SK-N-SH (cell line): ENCODE measurements at regions not wholly inside any gene's neighbourhood (a gene's known extent, or its start where the extent isn't known, plus 50 kb on each side); places are given as distances from the start of the nearest gene placed in this dataset.

Experiments used
- CTCF ChIA-PET: fragments of 300-600, 350-600 bp; formaldehyde crosslinking; extraction: SDS; loops from one replicate; lab custom pipeline; 2021; lab: Yijun Ruan, JAX
- POLR2A ChIA-PET: fragments of 350-600 bp; sonication (Branson Sonifier 250); formaldehyde crosslinking; extraction: SDS; loops from one replicate; lab custom pipeline; 2020; ENCODE audit warnings: antibody characterized with exemption, inconsistent platforms; lab: Yijun Ruan, JAX
- DNase-seq: peaks from one replicate; pipeline ENCODE4 v3.0.0; 2012
- H2AFZ ChIP-seq: fragments of 200-600 bp; sonication (generic); 2 replicates; pipeline ENCODE4 v1.8.1; 2016; ENCODE audit warnings: antibody characterized with exemption, mild to moderate bottlenecking, low read depth
- H3F3A ChIP-seq: fragments of 200-600 bp; sonication (generic); replicated peaks from 2 replicates; pipeline ENCODE3; 2016; ENCODE audit warnings: antibody characterized with exemption, mild to moderate bottlenecking; ENCODE audit not compliant: insufficient read depth
- H3K27ac ChIP-seq, 2 experiments: fragments of 200-500 bp in 1 of 2; fragments of 200-600 bp in 1 of 2; sonication (Bioruptor generic) in 1 of 2; sonication (generic), shearing (Covaris generic) in 1 of 2; 2 replicates each; pipeline versions ENCODE4 v1.5.1 to v1.6.1; 2014 to 2016; ENCODE audit warnings: low read depth in 2 of 2, inconsistent platforms in 1 of 2, low read length in 1 of 2, mild to moderate bottlenecking in 1 of 2, mixed read lengths in 1 of 2
- H3K27me3 ChIP-seq: fragments of 200-600 bp; sonication (generic), shearing (Covaris generic); 2 replicates; pipeline ENCODE4 v1.6.1; 2016; ENCODE audit warnings: mixed run types; ENCODE audit not compliant: insufficient read depth
- H3K36me3 ChIP-seq, 2 experiments: fragments of 200-500 bp in 1 of 2; fragments of 200-600 bp in 1 of 2; sonication (Bioruptor generic) in 1 of 2; sonication (generic) in 1 of 2; replicated peaks in 1 of 2; 2 replicates each; pipeline versions ENCODE3 to v1.5.1; 2014 to 2016; ENCODE audit warnings: low read length in 1 of 2, mild to moderate bottlenecking in 1 of 2; ENCODE audit not compliant: insufficient read depth in 2 of 2, control insufficient read depth in 1 of 2
- H3K4me1 ChIP-seq, 2 experiments: fragments of 200-500 bp in 1 of 2; fragments of 200-600 bp in 1 of 2; sonication (Bioruptor generic) in 1 of 2; sonication (generic), shearing (Covaris generic) in 1 of 2; 2 replicates each; pipeline versions ENCODE4 v1.5.1 to v1.6.1; 2014 to 2016; ENCODE audit warnings: low read depth in 1 of 2, low read length in 1 of 2, mixed run types in 1 of 2; ENCODE audit not compliant: insufficient read depth in 2 of 2, control insufficient read depth in 1 of 2
- H3K4me2 ChIP-seq: fragments of 200-600 bp; sonication (generic), shearing (Covaris generic); 2 replicates; pipeline ENCODE4 v1.6.1; 2017; ENCODE audit warnings: mixed run types
- H3K4me3 ChIP-seq, 2 experiments: fragments of 200-500 bp in 1 of 2; fragments of 200-600 bp in 1 of 2; sonication (Bioruptor generic) in 1 of 2; sonication (generic), shearing (Covaris generic) in 1 of 2; 2 replicates each; pipeline versions ENCODE4 v1.5.1 to v1.8.1; 2014 to 2016; ENCODE audit warnings: low read depth in 2 of 2, inconsistent platforms in 1 of 2, low read length in 1 of 2, mild to moderate bottlenecking in 1 of 2, mixed read lengths in 1 of 2, moderate library complexity in 1 of 2
- H3K79me2 ChIP-seq: fragments of 200-600 bp; sonication (generic); 2 replicates; pipeline ENCODE4 v1.8.1; 2017; ENCODE audit warnings: mild to moderate bottlenecking; ENCODE audit not compliant: insufficient read depth
- H3K9ac ChIP-seq: fragments of 200-600 bp; sonication (generic); 2 replicates; pipeline ENCODE4 v1.6.1; 2017; ENCODE audit warnings: mixed run types
- H3K9me2 ChIP-seq: fragments of 200-600 bp; sonication (generic); 2 replicates; pipeline ENCODE4 v1.6.1; 2017; ENCODE audit warnings: mixed run types
- H3K9me3 ChIP-seq: fragments of 200-600 bp; sonication (generic); 2 replicates; pipeline ENCODE4 v1.6.1; 2017; ENCODE audit warnings: mixed run types, mild to moderate bottlenecking, moderate library complexity
- H4K20me1 ChIP-seq: fragments of 200-600 bp; sonication (generic); 2 replicates; pipeline ENCODE4 v1.6.1; 2017; ENCODE audit warnings: mild to moderate bottlenecking, mixed run types; ENCODE audit not compliant: insufficient read depth
- EP300 ChIP-seq, 2 experiments: IDR thresholded peaks; 2 replicates each; pipeline versions ENCODE4 v1.4.0 to v1.6.1; 2012; ENCODE audit warnings: borderline replicate concordance in 1 of 2, low read depth in 1 of 2, low read length in 1 of 2
- FOSL2 ChIP-seq: IDR thresholded peaks from 2 replicates; pipeline ENCODE4 v1.4.0; 2012; ENCODE audit warnings: low read depth, mild to moderate bottlenecking, moderate library complexity, borderline replicate concordance
- GATA2 ChIP-seq: sonication (generic); formaldehyde crosslinking; IDR thresholded peaks from 2 replicates; pipeline ENCODE4 v1.5.0; 2020; ENCODE audit warnings: mild to moderate bottlenecking, missing genetic modification reagents
- JUND ChIP-seq: IDR thresholded peaks from 2 replicates; pipeline ENCODE4 v1.4.0; 2012
- MEF2A ChIP-seq: IDR thresholded peaks from 2 replicates; pipeline ENCODE4 v1.4.0; 2012; ENCODE audit warnings: low read depth, borderline replicate concordance
- NFIC ChIP-seq: IDR thresholded peaks from 2 replicates; pipeline ENCODE4 v1.4.0; 2012; ENCODE audit warnings: borderline replicate concordance
- NRF1 ChIP-seq: IDR thresholded peaks from 2 replicates; pipeline ENCODE4 v1.6.1; 2012; ENCODE audit warnings: low read depth, mild to moderate bottlenecking, low read length
- POLR2AphosphoS5 ChIP-seq: IDR thresholded peaks from 2 replicates; pipeline ENCODE4 v1.6.1; 2012; ENCODE audit warnings: low read depth, low read length
- REST ChIP-seq: IDR thresholded peaks from 2 replicates; pipeline ENCODE4 v1.6.1; 2012; ENCODE audit warnings: mild to moderate bottlenecking, low read depth, low read length, moderate library complexity
- SIN3A ChIP-seq: IDR thresholded peaks from 2 replicates; pipeline ENCODE4 v1.6.1; 2012; ENCODE audit warnings: low read depth, mild to moderate bottlenecking, low read length, moderate library complexity, borderline replicate concordance
- TAF1 ChIP-seq: IDR thresholded peaks from 2 replicates; pipeline ENCODE4 v1.6.1; 2012; ENCODE audit warnings: low read depth, mild to moderate bottlenecking, low read length, moderate library complexity, borderline replicate concordance
- TEAD4 ChIP-seq: IDR thresholded peaks from 2 replicates; pipeline ENCODE4 v1.4.0; 2012; ENCODE audit warnings: mild to moderate bottlenecking, borderline replicate concordance; ENCODE audit not compliant: insufficient read depth
- WGBS: methylation state at CpG from one replicate; pipeline ENCODE4 v1.1.6; 2017; ENCODE audit warnings: low lambda C conversion rate; 5-methylcytosine and 5-hydroxymethylcytosine counted together
- TF ChIP-seq, protein P1 (sequence below): IDR thresholded peaks from 2 replicates; pipeline ENCODE4 v1.4.0; 2012; ENCODE audit warnings: low read depth, borderline replicate concordance
- TF ChIP-seq, protein P2 (sequence below): IDR thresholded peaks from 2 replicates; pipeline ENCODE4 v1.4.0; 2012; ENCODE audit warnings: low read depth, borderline replicate concordance
- TF ChIP-seq, protein P3 (sequence below): IDR thresholded peaks from 2 replicates; pipeline ENCODE4 v1.4.0; 2012; ENCODE audit warnings: low read depth
- TF ChIP-seq, protein P4 (sequence below): fragments of 150-350 bp; IDR thresholded peaks from 2 replicates; pipeline ENCODE4 v1.6.1; 2016; ENCODE audit warnings: mild to moderate bottlenecking, low read depth, low read length

DNA sequence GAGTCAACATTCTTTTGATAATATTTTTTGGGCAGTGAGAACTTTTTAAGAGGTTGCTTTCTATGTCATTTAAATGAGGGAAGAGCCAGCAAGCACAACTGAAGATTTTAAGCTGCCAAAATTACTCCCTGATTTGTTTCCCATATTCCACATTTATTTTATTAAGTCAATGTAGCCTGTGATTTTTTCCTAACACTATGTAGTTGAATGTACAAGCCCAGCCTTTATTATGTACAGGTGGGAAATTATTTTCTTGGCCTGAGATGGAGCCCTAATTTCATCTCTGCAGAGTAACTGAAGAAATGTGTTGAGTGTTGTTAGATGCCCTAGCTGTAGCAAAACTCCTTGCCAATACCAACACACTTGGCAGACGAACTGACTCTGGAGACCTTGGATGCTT lies 83.1 kb upstream of the MINDY3 start (continued):
- TF ChIP-seq, protein P1, sequence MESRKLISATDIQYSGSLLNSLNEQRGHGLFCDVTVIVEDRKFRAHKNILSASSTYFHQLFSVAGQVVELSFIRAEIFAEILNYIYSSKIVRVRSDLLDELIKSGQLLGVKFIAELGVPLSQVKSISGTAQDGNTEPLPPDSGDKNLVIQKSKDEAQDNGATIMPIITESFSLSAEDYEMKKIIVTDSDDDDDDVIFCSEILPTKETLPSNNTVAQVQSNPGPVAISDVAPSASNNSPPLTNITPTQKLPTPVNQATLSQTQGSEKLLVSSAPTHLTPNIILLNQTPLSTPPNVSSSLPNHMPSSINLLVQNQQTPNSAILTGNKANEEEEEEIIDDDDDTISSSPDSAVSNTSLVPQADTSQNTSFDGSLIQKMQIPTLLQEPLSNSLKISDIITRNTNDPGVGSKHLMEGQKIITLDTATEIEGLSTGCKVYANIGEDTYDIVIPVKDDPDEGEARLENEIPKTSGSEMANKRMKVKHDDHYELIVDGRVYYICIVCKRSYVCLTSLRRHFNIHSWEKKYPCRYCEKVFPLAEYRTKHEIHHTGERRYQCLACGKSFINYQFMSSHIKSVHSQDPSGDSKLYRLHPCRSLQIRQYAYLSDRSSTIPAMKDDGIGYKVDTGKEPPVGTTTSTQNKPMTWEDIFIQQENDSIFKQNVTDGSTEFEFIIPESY, result no peak
- TF ChIP-seq GATA2 (CRISPR knock-in tag), result no peak
- TF ChIP-seq JUND, result no peak
- TF ChIP-seq MEF2A, result no peak
- TF ChIP-seq, protein P2, sequence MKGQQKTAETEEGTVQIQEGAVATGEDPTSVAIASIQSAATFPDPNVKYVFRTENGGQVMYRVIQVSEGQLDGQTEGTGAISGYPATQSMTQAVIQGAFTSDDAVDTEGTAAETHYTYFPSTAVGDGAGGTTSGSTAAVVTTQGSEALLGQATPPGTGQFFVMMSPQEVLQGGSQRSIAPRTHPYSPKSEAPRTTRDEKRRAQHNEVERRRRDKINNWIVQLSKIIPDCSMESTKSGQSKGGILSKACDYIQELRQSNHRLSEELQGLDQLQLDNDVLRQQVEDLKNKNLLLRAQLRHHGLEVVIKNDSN, result no peak

GRCh38 chr10:15954188-15954587 lies 93.9 kb upstream of the MINDY3 start:
- H3K79me2 ChIP-seq, result no peaks in the 10 kb centered on the region
- H3K9me3 ChIP-seq, result no peaks in the 10 kb centered on the region
- POLR2A ChIA-PET, result no interaction called here

More at GRCh38 chr10:15954188-15954587, 93.9 kb upstream of the MINDY3 start:
- Histone ChIP-seq H3K4me2 (no peak overlapping the region), H3K4me1 (no peaks in the 10 kb centered on the region), H3F3A (no peaks in the 10 kb centered on the region), H3K4me3 (no peak overlapping the region), H3K36me3 (no peaks in the 10 kb centered on the region), H3K9me2 (no peaks in the 10 kb centered on the region), H4K20me1 (no peaks in the 10 kb centered on the region), H2AFZ (no peak overlapping the region), H3K27ac (no peak overlapping the region), H3K27me3 (no peaks in the 10 kb centered on the region), H3K9ac (no peak overlapping the region)
- TF ChIP-seq EP300 (IDR thresholded peaks at IDR 0.05; ENCODE audit: borderline replicate concordance in 1 of 2, low read depth in 1 of 2, low read length in 1 of 2), result no peak
- TF ChIP-seq, protein P2, result no peak
- no peak for TF ChIP-seq NFIC
- no peak for TF ChIP-seq NRF1
- no peak for TF ChIP-seq SIN3A
- no peak for TF ChIP-seq POLR2AphosphoS5
- TF ChIP-seq TEAD4, result no peak
- TF ChIP-seq, protein P3, sequence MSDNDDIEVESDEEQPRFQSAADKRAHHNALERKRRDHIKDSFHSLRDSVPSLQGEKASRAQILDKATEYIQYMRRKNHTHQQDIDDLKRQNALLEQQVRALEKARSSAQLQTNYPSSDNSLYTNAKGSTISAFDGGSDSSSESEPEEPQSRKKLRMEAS, result no peak
- no peak for TF ChIP-seq REST
- no peak for TF ChIP-seq FOSL2
- TF ChIP-seq, protein P4, sequence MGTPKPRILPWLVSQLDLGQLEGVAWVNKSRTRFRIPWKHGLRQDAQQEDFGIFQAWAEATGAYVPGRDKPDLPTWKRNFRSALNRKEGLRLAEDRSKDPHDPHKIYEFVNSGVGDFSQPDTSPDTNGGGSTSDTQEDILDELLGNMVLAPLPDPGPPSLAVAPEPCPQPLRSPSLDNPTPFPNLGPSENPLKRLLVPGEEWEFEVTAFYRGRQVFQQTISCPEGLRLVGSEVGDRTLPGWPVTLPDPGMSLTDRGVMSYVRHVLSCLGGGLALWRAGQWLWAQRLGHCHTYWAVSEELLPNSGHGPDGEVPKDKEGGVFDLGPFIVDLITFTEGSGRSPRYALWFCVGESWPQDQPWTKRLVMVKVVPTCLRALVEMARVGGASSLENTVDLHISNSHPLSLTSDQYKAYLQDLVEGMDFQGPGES, result no peak
- TF ChIP-seq TAF1, result no peak
- no peak for DNase-seq
- CTCF ChIA-PET, result no interaction called here
- WGBS, result 20% methylated on average over 4 of the region's 4 CpGs
